NCI-H128 (cell line): ENCODE measurements at regions not wholly inside any gene's neighbourhood (a gene's known extent, or its start where the extent isn't known, plus 50 kb on each side); places are given as distances from the start of the nearest gene placed in this dataset.
"Not testable (repeated sequence)": the region's sequence is repeated elsewhere in the genome, so short reads cannot be mapped to it uniquely, and the experiment has no call there.

Experiments
- DNase-seq: peaks from one replicate; lab custom pipeline; 2025; ENCODE audit not compliant: unreplicated experiment; lab: John Stamatoyannopoulos, UW

DNA sequence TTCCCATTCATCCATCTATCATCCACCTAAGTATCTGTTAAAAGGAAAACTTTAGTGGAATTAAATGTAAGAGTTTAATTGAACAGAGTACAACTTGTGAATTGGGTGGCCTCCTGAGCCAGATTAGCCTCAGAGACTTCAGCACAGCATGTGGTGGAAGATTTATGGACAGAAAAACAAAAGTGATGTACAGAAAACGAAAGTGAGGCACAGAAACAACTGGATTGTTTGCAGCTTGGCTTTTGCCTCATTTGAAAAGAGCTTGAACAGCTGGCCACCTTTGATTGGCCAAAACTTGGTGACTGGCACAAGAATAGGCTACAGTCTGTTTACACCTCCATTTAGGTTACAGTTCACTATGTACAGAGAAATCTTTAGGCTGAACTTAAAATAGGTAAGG, 1463.4 kb upstream of the CELF2 start:
- no peak for DNase-seq

DNA sequence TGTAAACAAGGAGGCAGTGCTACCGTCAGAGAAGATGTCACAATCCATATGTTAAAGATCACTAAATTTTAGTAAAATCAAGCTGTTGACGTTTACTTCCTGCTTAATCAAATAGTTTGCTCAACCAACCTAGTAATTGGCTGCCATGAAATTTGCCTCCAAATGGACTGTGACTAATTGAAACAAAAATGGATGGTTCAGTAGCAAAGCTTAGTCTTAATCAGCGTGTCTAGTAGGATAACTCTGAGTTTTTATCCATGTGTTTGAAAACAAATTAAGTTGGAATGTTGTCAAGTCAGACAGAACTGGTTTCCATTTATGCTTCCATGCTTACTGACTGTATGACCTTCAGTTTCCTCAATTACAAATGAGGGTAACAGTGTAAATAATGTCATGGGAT, 1456.7 kb upstream of the CELF2 start:
- DNase-seq, result no peak

DNA sequence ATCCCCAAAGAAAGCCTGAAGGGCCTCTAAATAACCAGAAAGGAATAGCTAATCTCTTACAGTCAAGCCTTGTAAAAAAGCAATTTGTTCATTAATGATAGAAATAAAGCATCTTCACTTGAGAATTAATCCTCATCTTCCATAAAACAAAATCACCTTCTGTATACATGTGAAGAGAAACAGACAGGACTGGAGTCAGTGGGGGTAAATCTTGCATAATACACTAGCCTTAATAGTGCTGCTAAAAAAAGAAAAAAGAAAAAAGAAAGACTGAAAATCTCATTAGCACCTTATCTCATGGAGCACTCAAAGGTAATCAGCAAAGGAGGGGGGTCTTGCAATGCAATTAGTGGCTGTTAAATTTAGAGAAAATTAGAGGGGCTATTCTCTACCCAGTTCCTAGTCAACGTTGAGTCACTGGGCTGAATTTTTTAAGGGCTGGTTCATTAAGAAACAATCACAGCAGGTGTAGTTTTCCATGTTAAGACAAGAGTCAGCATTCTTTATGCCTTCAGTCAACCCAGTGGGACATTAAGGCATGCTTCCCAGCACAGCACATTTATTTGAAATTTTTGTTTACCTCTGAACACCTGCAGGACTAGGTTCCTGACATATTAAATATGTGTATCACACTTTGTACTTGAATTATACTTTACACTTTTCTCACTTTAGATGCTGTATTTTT, 1455.7 kb upstream of the CELF2 start:
- no peak for DNase-seq

DNA sequence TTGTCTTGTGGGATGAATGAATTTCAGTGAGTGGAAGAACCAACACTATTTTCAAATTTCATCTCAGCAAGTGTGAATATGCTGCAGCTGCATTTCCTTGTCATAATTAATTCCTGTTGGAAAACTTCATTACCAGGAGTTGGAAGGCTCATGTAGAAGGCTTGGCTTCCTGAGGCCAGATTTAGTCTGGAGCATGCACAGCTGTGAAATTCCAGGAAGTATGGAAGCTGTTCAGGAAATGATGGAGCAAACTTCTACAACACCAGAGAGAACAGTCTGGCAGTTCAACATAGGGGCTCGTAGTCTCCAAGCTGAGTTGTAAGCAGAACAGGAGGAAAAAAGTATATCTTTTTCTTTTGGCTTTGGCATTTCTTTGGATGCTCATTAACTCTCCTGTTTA, 1439.9 kb upstream of the CELF2 start:
- DNase-seq, result no peak

DNA sequence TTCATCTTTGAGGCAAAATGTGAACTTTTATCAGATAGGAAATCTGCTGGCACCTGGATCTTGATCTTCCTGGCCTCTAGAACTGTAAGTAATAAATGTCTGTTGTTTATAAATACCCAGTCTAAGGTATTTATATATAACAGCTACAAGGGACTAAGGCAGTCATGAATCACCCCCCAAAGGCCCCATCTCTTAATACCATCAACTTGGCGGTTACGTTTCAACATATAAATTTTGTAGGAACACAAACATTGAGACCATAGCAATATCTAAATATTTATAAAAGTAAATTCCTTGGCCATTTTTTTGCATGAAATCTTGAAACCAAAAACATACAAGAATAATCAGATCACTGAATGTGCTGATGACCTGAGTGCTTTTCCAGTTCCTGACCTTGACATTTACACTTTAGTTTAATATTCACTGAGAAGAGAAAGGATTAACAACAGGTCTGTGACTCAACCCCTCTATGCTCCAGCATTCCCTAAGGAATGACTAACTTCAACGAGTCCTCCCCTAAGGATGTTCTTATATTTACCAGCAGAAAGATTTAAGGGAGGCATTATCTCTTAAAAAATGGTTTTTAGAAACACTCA, 1438.5 kb upstream of the CELF2 start:
- DNase-seq, result no peak

DNA sequence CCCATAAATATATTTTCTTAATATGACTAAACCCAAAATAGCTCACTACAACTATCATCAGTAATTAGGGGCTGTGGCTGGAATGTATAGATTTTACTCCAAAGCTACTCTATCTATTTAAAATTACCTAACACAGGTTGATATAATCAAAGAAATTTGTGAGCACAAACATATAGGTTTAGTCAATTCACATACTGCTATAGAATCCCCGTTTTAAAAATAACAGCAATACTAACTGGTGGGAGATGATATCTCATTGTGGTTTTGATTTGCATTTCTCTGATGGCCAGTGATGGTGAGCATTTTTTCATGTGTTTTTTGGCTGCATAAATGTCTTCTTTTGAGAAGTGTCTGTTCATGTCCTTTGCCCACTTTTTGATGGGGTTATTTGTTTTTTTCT, 1434.9 kb upstream of the CELF2 start:
- not testable (repeated sequence) for DNase-seq

DNA sequence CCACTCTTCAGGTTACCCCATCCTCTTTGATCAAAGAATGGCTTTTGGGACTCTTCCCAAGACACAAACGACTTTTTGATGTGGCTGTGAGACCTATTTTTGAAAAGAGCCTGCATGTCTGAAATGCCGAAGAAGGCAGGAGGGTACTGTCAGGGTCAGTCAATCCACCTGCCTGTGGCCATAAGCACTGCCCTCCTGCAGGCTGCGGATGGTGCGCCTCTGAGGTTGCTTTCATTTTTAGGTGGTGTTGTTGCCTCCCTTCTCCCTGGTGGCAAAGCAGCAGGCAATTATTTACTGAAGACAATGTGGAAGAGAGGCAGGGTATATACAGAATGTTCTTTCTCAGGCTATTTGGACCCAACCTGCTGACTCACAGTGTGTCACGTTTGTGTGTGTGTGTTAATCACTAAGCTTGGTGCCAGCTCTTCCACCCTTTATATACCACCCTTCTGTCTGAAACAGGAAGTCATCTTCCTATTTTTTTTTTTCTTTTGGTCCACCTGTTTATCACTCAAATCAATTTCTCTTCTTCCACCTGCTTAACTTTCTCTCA, 1421.2 kb upstream of the CELF2 start:
- no peak for DNase-seq

DNA sequence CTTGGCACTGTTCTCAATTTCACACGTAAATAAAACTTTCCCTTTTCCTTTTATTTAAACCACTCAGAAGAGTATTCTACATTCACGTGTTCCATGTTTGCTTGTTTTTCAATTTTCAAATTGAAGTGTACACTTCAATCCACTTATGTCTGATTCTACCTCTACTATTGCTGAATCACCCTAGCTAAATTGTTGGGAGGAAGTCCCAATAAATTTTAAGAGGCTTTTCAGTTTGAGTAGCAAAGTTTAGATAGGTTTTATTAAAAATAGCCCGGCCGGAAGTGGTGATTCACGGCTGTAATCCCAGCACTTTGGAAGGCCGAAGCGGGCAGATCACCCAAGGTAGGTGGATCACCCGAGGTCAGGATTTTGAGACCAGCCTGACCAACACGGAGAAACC, 1414.7 kb upstream of the CELF2 start:
- no peak for DNase-seq

DNA sequence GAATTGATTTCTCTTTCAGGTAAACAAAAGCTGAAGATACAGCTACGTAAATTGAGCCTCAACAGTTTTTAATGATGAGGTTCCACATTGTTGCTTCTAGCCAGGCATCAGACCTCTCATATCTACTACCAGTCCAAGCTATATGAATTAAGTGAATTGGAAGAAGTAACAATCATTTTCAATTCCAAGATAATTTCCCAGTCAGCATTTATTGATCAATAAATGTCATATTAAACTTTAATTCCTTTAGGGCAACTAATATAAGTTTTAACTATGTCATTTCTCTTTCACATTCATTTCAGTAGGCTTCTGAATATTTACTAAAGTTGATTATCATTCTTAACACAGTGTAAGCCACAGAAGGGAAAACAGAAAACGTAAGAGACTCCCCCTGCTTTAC, 1413.7 kb upstream of the CELF2 start:
- no peak for DNase-seq

DNA sequence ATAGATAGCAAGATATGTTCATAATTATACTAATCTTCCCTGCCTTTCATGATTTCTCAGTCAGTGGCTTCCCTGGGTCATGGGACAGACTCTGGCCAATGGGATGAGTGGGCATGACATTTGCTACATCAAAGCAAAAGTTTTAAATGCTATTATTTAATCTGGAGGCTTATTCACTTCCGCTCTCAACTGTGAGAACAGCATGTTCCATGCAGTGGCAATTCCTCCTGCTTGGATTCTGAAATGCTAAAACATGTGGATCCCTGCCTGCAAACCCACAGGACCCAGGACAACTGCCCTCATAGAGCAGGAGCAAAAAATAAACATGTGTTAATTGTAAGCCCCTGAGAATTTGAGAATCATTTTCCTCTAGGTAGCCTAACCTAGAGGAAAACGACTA, 1412.4 kb upstream of the CELF2 start:
- DNase-seq, result no peak

DNA sequence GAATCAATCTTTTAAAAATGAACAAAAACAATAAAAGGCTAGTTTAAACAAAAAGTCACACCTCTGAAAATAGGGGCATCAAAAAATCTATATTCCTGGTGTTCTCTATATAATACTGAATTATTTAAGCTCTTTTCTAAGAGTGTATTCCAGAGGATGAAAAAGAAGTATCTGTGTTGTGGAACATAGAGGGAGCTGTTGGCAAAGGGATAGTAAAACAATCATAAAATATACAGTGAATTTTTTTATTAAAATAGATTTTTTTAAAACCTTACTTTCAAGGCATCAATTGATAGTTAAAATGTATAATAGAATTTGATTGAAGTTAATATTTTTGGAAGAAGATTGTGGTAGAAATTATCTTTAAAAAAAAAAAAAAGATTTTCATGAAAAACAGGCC, 1409.1 kb upstream of the CELF2 start:
- no peak for DNase-seq

DNA sequence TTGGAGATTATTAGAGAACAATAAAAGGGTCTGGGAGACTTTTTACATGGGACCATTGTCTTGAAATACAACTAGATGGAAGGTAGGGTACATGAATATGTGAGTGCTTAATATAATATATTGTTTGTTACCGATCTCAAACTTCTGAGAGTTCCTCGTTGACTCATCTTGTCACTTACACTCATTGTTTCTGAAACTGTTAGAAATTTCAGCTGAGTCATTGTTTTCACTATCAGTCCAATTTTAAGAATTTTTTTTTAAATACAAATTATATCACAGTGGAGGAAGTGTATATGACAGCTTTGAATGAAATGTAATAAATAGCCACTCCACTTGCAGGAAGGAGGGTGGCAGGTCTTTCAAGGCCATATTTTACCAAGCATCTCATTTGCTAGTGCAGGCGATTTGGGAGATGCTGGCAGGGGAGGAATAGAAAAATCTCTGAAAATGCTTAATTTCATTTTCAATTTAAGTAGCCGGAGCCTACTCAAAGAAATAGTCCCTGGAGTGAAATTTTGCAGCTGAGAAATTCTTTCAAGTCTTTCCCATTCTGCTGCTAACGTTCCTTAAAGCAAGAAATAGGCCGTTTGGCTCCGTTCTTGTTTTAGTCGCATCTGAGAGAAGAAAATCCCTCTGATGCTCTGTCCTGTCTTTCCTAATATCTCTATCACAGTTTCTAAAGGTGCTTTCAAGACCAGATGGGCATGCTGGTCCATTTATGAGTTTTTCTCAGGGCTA, 1404.2 kb upstream of the CELF2 start:
- no peak for DNase-seq

DNA sequence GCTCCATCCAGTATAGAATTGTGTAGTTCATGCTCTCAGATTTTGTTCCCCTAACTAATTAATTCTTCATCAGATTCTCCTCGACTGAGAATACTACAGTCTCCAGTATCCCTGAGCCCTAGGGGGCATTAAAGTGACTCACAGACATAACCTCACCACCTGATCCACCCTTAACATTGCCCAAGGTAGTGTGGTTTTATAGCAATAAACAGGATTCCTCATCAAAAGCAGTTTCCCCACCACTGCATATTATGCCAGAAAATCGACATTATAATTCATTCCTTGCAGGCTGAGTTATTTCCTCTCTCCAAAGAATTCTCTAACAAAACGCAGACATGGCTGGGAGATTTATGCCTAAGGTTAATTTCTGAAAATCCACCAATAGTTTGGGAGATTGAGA, 1402.5 kb upstream of the CELF2 start:
- no peak for DNase-seq

DNA sequence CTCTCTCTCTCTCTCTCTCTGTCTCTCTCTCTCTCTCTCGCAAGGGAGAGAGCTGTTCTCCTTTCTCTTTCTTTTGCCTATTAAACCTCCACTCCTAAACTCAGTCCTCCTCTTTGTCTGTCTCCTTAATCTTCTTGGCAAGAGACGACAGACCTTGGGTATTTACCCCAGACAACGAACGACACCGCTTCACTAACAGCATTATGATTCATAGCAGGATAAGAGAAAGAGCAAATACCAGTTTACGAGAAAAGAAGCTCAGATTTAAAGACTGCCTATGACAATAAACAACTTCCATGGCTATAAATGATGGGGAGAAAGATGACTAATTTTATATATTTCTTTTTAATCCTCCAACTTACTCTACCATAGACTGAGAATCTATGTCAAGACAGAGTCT, 1396.5 kb upstream of the CELF2 start:
- DNase-seq, result no peak

DNA sequence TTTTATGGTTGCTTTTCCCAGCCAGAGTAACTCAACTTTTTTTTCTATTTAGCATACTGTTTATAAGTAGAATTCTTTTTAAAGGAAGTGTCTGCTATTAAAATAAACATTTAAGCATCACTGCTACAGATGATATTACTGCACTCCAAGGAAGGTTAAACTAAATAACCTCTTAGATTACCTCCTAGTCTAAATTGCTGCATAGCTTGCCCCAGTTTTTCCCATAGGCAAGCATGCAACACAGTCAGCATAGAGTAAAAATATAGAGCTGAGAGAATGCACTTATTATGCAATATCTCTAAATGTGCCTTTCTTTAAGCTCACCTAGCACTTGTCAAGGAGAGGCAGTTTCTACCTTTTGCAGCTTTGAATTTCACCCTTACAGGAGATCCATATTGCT, 1392.4 kb upstream of the CELF2 start:
- DNase-seq, result no peak

DNA sequence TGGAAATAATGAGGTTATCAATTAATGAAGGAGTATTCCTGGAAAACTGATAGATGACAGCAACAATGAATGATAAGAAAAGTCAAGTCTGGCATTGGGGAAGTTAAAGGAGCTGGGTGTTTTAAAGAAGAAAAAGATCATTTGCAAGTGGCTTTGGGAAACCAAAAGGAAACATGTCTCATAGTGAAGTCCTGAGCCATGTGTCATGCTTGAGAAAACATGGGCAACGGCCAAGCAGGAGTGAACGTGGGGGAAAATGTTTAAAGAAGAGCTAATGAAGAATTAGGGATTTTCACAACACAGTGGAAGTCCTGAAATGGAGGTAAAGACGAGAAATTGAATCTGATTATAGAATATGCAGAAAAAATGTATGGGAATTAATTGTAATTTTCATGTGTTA, 1383.2 kb upstream of the CELF2 start:
- no peak for DNase-seq

DNA sequence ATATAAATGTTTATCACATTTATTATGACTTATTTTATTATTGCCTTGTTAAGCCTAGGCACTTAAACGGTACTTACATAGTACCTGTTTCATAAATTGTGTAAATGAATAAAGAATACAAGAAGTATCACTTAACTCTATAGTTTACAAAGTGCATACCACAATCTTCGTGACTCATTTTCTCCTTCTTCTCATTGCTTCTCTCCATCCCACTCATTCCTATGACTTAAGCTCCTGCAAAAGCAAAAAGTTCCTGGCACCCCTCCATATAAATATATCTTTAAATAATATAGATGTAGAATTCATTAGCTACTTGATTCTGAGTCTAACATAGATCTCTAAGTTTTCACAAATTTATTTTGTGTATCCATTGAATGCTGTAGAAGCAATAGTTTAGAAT, 1382.0 kb upstream of the CELF2 start:
- no peak for DNase-seq

DNA sequence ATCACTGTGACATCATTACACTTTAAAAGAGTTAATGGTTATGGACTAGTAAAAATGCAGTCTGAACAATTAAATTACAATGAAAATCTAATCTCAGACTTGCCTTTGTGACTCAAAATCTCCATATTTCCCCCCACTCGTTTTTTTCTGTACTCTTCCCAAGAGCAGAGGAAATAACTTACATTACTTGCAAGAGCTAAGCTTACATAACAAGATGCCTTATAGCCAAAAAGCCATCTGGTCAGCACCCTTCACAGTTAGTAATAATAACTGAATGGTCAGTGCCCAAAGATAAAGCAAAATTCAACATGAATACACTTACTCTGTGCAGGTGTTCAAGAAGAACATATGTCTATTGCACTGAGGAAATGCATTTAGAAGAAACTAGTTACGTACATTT, 1381.5 kb upstream of the CELF2 start:
- DNase-seq, result no peak

DNA sequence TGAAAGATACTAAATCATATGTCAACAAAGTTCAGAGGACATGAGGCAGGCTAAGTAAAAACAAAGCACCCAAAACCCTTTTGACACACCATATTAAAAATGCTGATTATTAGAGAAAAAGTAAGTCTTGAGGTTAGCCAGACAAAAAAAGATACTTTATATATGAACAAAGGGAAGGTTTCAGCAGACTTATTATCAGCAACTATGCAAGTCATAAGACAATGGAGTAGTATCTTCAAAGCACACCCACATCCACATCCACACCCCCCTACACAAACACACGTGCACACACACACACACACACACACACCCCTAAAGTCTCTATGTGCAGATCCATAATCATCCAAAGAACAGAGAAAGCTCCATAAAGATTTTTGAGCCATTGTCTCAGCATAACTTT, 1373.9 kb upstream of the CELF2 start:
- no peak for DNase-seq

DNA sequence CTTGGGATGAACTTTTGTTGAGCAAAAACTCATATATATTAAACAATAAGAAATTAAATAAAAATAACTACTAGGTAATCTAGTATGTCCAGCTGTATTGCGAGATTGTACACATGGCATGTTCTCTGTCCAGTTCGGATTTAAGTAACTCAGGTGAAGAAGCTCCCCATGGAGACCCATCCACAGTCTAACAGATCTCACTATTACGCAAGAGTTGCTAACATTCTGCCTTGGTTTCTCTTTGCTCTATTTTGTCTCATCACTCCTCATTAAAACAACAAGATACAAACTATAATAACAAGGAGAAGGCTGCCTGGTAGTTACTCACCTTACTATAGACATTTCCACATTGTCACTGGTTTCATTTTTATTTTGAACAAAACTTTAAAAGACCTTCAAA, 1372.3 kb upstream of the CELF2 start:
- DNase-seq, result no peak

DNA sequence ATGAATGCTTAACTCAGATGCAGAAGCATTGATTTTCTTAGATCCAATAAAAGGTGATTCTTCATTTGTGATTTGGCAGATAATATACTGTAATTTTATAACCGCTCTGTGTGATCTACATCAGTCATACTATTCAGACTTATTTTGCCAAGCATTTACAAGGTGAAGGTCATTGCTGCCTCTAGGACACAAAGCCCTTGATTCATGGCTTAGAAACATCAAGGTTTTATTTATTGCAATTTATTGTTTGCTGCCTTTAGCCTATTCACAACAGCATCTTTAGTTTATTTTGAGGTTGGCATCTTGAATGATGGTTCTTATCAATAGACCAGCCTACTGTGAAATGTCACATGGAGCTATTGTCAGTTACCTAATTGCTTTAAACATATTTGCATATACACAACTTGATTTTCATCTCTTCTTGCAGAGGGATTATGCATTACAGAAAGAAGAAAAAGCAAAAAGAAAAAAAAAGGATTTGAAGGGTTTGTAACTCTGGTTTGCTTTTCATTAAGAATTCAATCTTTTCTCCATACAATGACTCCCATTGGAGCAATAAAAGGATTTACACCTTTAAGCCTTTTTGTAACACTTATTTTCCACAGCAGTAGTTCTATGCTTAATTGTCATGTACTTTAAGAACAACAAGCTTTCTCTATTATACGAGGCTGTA, 1371.6 kb upstream of the CELF2 start:
- DNase-seq, result no peak

DNA sequence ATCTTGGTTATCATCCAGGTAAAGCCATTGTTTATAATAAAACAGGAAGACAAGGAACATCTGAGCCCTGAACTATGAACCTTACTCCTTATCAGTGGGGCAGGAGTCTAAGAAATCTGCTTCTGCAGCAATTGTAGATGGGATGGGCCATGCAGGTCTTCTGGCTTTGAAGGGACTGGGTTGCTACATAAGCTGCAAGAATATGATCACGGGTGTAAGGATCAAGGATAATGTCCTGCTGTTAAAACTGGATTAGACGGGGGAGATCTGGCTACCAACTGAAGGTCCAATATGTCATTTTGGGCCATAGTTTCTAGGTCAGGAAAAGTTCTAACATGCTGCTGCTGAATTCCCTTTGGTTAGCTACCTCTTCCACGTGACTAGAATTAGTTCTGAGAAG, 1363.4 kb upstream of the CELF2 start:
- no peak for DNase-seq
